ENCODE measurements at regions not wholly inside any gene's neighbourhood (a gene's known extent, or its start where the extent isn't known, plus 50 kb on each side); places are given as distances from the start of the nearest gene placed in this dataset.

- Histone ChIP-seq H3K36me3 (ENCODE audit: control insufficient read depth in 4 of 4, insufficient read depth in 4 of 4, low read length in 4 of 4) (no peaks in the 10 kb centered on the region), H3K4me3 (no peak overlapping the region), H3K27ac (ENCODE audit: low read depth in 1 of 2, low read length in 1 of 2) (no peak overlapping the region), H3K9me3 (ENCODE audit: control insufficient read depth in 4 of 4, insufficient read depth in 3 of 4, low read length in 3 of 4) (no peaks in the 10 kb centered on the region), H3K4me1 (ENCODE audit: control insufficient read depth in 5 of 5, insufficient read depth in 5 of 5, low read length in 5 of 5) (peaks cover 0 to 22% (median 0%) of the 10 kb centered on the region in 5 donors), H3K9ac (ENCODE audit: insufficient read depth in 1 of 2, low read length in 2 of 2) (no peak overlapping the region), H3K27me3 (ENCODE audit: control insufficient read depth in 3 of 3, insufficient read depth in 3 of 3, low read length in 2 of 3) (no peaks in the 10 kb centered on the region)
- DNase-seq (no peak), ATAC-seq (ENCODE audit: insufficient read depth, low FRiP score) (no peak)
- WGBS, 2 donors, result 77 to 87% methylated on average over 7 of the region's 7 CpGs
- TF ChIP-seq, protein P1, sequence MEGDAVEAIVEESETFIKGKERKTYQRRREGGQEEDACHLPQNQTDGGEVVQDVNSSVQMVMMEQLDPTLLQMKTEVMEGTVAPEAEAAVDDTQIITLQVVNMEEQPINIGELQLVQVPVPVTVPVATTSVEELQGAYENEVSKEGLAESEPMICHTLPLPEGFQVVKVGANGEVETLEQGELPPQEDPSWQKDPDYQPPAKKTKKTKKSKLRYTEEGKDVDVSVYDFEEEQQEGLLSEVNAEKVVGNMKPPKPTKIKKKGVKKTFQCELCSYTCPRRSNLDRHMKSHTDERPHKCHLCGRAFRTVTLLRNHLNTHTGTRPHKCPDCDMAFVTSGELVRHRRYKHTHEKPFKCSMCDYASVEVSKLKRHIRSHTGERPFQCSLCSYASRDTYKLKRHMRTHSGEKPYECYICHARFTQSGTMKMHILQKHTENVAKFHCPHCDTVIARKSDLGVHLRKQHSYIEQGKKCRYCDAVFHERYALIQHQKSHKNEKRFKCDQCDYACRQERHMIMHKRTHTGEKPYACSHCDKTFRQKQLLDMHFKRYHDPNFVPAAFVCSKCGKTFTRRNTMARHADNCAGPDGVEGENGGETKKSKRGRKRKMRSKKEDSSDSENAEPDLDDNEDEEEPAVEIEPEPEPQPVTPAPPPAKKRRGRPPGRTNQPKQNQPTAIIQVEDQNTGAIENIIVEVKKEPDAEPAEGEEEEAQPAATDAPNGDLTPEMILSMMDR (IDR thresholded peaks at IDR 0.05; ENCODE audit: control extremely low read depth, extremely low read depth), result no peak
These were observed 156.8 kb upstream of the MSX2 start for GRCh38 chr5:174567506-174568141.

- DNase-seq (no peak), ATAC-seq (ENCODE audit: insufficient read depth, low FRiP score) (no peak)
- Histone ChIP-seq H3K36me3 (ENCODE audit: control insufficient read depth in 4 of 4, insufficient read depth in 4 of 4, low read length in 4 of 4) (no peaks in the 10 kb centered on the region), H3K9me3 (ENCODE audit: control insufficient read depth in 4 of 4, insufficient read depth in 3 of 4, low read length in 3 of 4) (no peaks in the 10 kb centered on the region), H3K9ac (ENCODE audit: insufficient read depth in 1 of 2, low read length in 2 of 2) (no peak overlapping the region), H3K4me1 (ENCODE audit: control insufficient read depth in 5 of 5, insufficient read depth in 5 of 5, low read length in 5 of 5) (peaks cover 0 to 36% (median 0%) of the 10 kb centered on the region in 5 donors), H3K27ac (ENCODE audit: low read depth in 1 of 2, low read length in 1 of 2) (no peak overlapping the region), H3K4me3 (no peak overlapping the region), H3K27me3 (ENCODE audit: control insufficient read depth in 3 of 3, insufficient read depth in 3 of 3, low read length in 2 of 3) (no peaks in the 10 kb centered on the region)
- 73 to 83% methylated on average over 4 of the region's 4 CpGs for WGBS, 2 donors
- TF ChIP-seq, protein P1 (IDR thresholded peaks at IDR 0.05; ENCODE audit: control extremely low read depth, extremely low read depth), result no peak
These were observed 153.7 kb upstream of the MSX2 start for GRCh38 chr5:174570662-174571061.

DNA sequence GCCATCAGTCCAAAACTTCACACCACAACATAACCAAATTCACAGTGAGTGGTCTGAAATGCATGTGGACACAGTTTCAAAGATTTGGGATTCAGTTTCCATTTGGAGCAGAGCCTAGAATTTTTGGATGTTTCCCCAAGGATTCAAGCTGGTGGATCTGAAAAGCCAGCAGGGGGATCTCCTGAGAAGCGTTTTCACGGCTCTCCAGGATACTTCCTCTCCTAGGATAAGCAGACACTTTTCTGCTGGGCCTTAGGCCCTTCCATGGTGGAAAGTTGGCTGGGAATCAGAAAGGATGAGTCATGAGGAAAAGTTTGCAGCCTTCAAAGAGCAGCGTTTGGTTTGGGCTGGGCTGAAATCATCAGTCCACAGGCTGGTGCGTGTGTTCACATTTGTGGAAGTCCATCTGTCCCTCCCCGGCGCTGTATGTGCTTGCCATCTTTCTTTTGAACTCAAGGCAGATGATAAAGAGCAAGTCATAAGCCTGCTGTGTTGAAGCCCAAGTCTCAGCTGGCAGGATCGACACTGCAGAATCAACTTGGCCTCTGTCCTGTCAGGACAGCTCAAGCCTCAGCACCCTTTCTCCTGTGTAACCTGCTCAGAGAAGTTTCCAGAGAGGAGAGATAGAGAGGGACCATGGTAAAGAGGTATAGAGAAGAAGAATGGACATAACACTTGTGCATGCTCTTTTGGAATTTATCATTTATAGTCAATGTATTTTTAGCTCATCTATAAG is 152.6 kb upstream of the MSX2 start:
- Histone ChIP-seq H3K36me3 (ENCODE audit: control insufficient read depth in 4 of 4, insufficient read depth in 4 of 4, low read length in 4 of 4) (no peaks in the 10 kb centered on the region), H3K27ac (ENCODE audit: low read depth in 1 of 2, low read length in 1 of 2) (no peak overlapping the region), H3K4me3 (no peak overlapping the region), H3K9me3 (ENCODE audit: control insufficient read depth in 4 of 4, insufficient read depth in 3 of 4, low read length in 3 of 4) (no peaks in the 10 kb centered on the region), H3K4me1 (ENCODE audit: control insufficient read depth in 5 of 5, insufficient read depth in 5 of 5, low read length in 5 of 5) (peaks cover 0 to 36% (median 0%) of the 10 kb centered on the region in 5 donors), H3K27me3 (ENCODE audit: control insufficient read depth in 3 of 3, insufficient read depth in 3 of 3, low read length in 2 of 3) (peaks cover 0 to 2% (median under 1%) of the 10 kb centered on the region in 3 donors), H3K9ac (ENCODE audit: insufficient read depth in 1 of 2, low read length in 2 of 2) (no peak overlapping the region)
- TF ChIP-seq, protein P1 (IDR thresholded peaks at IDR 0.05; ENCODE audit: control extremely low read depth, extremely low read depth), result no peak
- 47 to 72% methylated on average over 7 of the region's 7 CpGs for WGBS, 2 donors
- peak; percentile 73 for ATAC-seq (ENCODE audit: insufficient read depth, low FRiP score)
- peak; percentile 86 to 97 (median 96) for DNase-seq
